ENCODE measurements at regions not wholly inside any gene's neighbourhood (a gene's known extent, or its start where the extent isn't known, plus 50 kb on each side); places are given as distances from the start of the nearest gene placed in this dataset.
"Not testable (repeated sequence)": the region's sequence is repeated elsewhere in the genome, so short reads cannot be mapped to it uniquely, and the experiment has no call there.

DNA sequence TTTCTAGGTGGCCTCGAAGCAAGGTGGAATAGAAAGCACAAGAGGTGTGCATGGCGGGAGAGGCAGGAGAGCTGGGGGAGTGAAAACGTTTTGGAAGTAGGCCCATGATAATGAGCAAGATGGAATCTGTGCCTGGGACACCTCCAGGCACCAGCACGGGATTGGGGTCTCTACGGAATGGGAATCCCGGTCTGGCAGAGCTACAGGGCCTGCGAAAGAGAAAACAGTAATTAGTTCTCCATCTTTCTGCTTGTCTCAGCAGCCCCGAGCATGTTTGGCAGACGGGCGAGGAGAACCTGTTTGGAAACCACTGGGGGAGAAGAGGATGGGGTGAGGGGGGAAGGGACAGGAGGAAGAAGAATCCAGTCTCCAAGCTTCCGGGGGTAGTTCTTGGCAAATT is 258.7 kb downstream of the SOX9 start:
- H3K4me3 ChIP-seq (replicated peaks; ENCODE audit: low read depth, low read length), result no peak overlapping the region
- TF ChIP-seq, protein P1, sequence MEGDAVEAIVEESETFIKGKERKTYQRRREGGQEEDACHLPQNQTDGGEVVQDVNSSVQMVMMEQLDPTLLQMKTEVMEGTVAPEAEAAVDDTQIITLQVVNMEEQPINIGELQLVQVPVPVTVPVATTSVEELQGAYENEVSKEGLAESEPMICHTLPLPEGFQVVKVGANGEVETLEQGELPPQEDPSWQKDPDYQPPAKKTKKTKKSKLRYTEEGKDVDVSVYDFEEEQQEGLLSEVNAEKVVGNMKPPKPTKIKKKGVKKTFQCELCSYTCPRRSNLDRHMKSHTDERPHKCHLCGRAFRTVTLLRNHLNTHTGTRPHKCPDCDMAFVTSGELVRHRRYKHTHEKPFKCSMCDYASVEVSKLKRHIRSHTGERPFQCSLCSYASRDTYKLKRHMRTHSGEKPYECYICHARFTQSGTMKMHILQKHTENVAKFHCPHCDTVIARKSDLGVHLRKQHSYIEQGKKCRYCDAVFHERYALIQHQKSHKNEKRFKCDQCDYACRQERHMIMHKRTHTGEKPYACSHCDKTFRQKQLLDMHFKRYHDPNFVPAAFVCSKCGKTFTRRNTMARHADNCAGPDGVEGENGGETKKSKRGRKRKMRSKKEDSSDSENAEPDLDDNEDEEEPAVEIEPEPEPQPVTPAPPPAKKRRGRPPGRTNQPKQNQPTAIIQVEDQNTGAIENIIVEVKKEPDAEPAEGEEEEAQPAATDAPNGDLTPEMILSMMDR (IDR thresholded peaks at IDR 0.05; ENCODE audit: low read depth, low read length, missing control alignments), result no peak
- no peak for DNase-seq (ENCODE audit: extremely low read depth, low read depth)

DNA sequence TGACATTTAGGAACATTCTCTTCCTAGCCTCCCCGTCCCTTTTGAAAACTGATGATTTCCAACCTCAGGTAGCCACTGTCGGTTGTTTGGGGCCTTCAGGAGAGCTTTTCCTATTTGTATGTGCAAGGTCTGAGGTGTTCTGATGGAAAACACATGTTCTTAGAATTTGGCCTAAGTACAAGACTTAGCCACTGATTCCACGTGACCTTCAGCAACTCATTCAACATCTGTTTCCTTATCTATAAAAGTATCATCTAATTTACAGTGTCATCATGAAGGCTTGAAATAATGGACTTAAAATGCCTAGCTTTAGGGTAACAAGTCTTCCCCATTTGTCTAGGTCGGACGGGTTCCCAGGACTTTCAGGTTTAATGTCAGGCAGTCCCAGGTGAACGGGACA is 259.3 kb downstream of the SOX9 start:
- H3K4me3 ChIP-seq (replicated peaks; ENCODE audit: low read depth, low read length), result no peak overlapping the region
- no peak for DNase-seq (ENCODE audit: extremely low read depth, low read depth)
- TF ChIP-seq, protein P1 (IDR thresholded peaks at IDR 0.05; ENCODE audit: low read depth, low read length, missing control alignments), result no peak

DNA sequence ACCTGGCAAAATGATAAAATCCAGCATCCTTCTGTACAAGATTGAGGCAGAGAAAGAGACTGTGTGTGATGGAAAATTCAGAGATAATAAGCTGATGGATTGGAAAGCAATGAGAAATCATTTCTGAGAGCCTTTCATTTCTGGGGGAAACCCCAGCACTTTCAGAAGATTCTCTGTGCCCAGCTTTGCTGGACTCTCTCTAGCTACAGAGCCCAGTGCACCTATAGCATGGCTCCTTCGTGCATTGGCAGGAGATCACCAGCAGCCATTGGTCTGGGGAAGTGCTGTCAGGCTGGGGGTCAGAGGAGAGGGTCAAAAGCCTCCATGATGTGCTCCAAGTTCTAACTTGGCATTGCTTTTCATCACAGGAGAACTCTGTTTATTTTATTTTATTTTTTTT is 259.9 kb downstream of the SOX9 start:
- TF ChIP-seq, protein P1 (IDR thresholded peaks at IDR 0.05; ENCODE audit: low read depth, low read length, missing control alignments), result no peak
- DNase-seq (ENCODE audit: extremely low read depth, low read depth), result no peak
- H3K4me3 ChIP-seq (replicated peaks; ENCODE audit: low read depth, low read length), result no peak overlapping the region

DNA sequence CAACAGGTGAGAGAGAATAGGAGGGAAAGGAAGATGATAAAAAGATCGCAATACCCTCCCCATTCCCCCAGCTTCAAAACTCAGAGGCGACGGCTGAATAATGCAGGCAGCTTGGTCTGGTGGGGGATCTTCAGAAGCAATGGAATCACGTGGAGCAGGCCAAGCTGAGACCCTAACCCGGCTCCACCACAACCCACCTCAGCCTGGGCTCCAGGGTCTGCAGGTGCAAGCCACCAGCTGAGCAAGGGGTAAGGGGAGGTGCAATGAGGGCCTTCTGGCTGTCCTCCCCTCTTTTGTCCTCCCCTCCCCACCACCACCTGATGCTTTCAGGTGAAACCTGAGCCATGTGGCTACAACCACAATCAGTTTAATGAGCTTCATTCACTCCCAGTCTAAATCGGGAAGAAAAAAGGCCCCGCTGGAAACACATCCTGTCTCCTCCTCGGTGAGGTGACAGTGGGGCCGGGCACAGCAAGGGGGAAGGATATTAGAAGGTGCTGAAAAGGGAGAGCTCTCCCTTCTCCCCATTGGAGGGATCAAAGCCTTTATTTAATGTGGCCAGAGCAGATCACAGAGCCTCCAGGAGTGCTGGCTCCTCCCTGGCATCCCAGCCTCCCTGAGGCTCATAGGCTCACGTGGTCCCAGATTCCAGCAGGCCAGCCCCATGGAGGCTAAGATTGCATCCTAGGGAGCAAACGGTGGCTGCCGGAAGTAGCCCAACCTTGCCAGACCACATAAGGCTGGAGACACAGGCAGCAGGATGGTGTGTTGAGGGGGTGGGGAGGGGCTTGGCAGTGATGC is 261.0 kb downstream of the SOX9 start:
- no peak overlapping the region for H3K4me3 ChIP-seq (replicated peaks; ENCODE audit: low read depth, low read length)
- no peak for DNase-seq (ENCODE audit: extremely low read depth, low read depth)
- TF ChIP-seq, protein P1 (IDR thresholded peaks at IDR 0.05; ENCODE audit: low read depth, low read length, missing control alignments), result no peak

DNA sequence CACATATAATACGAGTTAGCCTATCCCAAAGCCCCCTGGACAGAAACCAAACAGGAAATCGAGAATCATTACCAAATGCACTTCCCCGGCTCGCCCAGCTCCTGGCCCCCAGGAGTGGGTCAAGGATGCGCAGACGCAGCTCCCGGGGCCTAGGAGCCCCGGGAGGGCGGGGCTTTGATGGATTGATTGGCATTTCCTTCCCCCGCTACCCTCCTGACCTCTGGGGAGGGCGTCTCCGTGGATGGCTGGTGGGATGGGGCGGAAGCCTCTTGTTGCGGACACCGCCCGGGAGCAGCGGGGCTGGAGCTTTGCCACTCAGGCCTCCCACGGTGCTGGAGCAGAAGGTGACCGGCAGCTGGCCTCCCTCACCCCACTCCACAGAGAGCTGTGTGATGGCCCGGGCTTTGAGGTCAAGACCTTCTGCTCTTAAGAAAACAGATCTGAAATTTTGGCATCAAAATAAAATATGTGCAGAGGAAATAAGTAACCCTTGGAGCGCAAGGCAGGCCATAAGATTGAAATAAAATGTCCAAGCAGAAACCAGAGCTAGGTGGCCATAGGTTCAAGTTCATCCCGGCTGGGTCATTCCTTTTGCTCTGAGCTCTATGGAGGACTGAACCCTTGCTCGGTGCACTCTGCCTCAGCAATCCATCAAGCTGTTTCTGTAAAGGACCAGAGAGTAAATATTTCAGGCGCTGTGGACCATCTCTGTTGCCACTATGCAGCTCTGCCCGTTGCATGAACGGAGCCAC is 262.3 kb downstream of the SOX9 start:
- TF ChIP-seq, protein P1 (IDR thresholded peaks at IDR 0.05; ENCODE audit: low read depth, low read length, missing control alignments), result no peak
- H3K4me3 ChIP-seq (replicated peaks; ENCODE audit: low read depth, low read length), result no peak overlapping the region
- DNase-seq (ENCODE audit: extremely low read depth, low read depth), result no peak

DNA sequence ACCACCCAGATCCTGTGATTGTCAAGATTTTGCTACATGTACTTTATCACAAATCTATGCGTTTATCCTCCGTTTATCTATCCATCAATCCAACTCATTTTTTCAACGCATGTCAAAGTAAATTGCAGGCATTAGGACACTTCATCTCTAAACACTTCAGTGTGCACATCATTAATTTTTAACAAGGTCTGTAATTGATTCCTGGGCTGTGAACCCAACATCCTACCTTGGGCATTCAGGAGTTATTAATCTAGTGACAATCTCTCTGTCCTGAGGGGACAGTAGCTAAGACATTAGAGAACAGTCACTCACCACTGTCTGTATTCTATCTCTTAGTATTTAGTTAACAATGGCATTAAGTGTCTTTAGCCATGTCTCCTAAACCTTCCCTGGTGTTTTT is 264.7 kb downstream of the SOX9 start:
- TF ChIP-seq, protein P1 (IDR thresholded peaks at IDR 0.05; ENCODE audit: low read depth, low read length, missing control alignments), result no peak
- DNase-seq (ENCODE audit: extremely low read depth, low read depth), result no peak
- no peak overlapping the region for H3K4me3 ChIP-seq (replicated peaks; ENCODE audit: low read depth, low read length)

DNA sequence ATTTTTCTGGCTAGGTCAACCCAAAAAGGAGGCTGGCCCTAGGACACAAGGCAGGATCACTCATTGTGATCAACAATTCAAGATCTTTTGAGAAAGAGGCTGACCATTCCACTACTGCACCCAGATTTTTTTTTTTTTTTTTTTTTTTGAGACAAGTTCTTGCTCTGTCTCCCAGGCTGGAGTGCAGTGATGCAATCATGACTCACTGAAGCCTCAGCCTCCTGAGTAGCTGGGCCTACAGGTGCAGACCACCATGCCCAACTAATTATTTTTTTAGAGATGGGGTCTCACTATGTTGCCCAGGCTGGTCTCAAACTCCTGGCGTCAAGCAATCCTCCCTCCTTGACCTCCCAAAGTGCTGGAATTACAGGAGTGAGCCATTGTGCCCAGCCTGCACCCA is 265.4 kb downstream of the SOX9 start:
- not testable (repeated sequence) for H3K4me3 ChIP-seq (replicated peaks; ENCODE audit: low read depth, low read length); DNase-seq (ENCODE audit: extremely low read depth, low read depth)

Data from HFF-Myc (cell line).